Neural crest cell (in vitro differentiated cells): ENCODE measurements at regions not wholly inside any gene's neighbourhood (a gene's known extent, or its start where the extent isn't known, plus 50 kb on each side); places are given as distances from the start of the nearest gene placed in this dataset.

Experiments
- DNase-seq: peaks from one replicate; pipeline ENCODE4 v3.0.0; 2021; ENCODE audit warnings: low read depth, mixed read lengths, low spot score
- H3K27ac Mint-ChIP-seq: one replicate; pipeline ENCODE4 v1.8.0; 2021; ENCODE audit warnings: mild to moderate bottlenecking, mixed read lengths; ENCODE audit not compliant: unreplicated experiment
- H3K27me3 Mint-ChIP-seq: 2 replicates; pipeline ENCODE4 v1.8.0; 2021; ENCODE audit warnings: low read depth, mild to moderate bottlenecking, mixed read lengths
- H3K36me3 Mint-ChIP-seq: 2 replicates; pipeline ENCODE4 v1.8.0; 2021; ENCODE audit warnings: low read depth, mild to moderate bottlenecking, mixed read lengths
- H3K4me1 Mint-ChIP-seq: 2 replicates; pipeline ENCODE4 v1.8.0; 2021; ENCODE audit warnings: mixed read lengths
- H3K4me3 Mint-ChIP-seq: one replicate; pipeline ENCODE4 v1.8.0; 2021; ENCODE audit warnings: mild to moderate bottlenecking, mixed read lengths
- H3K9me3 Mint-ChIP-seq: 2 replicates; pipeline ENCODE4 v1.8.0; 2021; ENCODE audit warnings: mixed read lengths
- CTCF ChIP-seq: fragments of 200-600 bp; sonication (generic); conservative IDR thresholded peaks from 2 replicates; pipeline ENCODE4 v1.5.0; 2021; ENCODE audit warnings: antibody characterized with exemption, mild to moderate bottlenecking

- H3K27ac Mint-ChIP-seq: no peak overlapping the region
Observed at GRCh38 chr6:134521116-134521501, 203.2 kb upstream of the SGK1 start.

GRCh38 chr6:134520181-134521115 is 202.5 kb upstream of the SGK1 start:
- DNase-seq: no peak
- no peaks in the 10 kb centered on the region for H3K36me3 Mint-ChIP-seq
- H3K9me3 Mint-ChIP-seq: no peaks in the 10 kb centered on the region
- no peak overlapping the region for H3K4me3 Mint-ChIP-seq
- H3K4me1 Mint-ChIP-seq: peaks cover 26% of the 10 kb centered on the region
- H3K27me3 Mint-ChIP-seq: no peaks in the 10 kb centered on the region
- H3K27ac Mint-ChIP-seq: no peak overlapping the region
- TF ChIP-seq CTCF: no peak

More at GRCh38 chr6:134521116-134521501, 203.2 kb upstream of the SGK1 start:
- H3K36me3 Mint-ChIP-seq: no peaks in the 10 kb centered on the region
- H3K27me3 Mint-ChIP-seq: no peaks in the 10 kb centered on the region
- peaks cover 28% of the 10 kb centered on the region for H3K4me1 Mint-ChIP-seq
- no peak for TF ChIP-seq CTCF
- no peak overlapping the region for H3K4me3 Mint-ChIP-seq
- DNase-seq: no peak
- no peaks in the 10 kb centered on the region for H3K9me3 Mint-ChIP-seq

GRCh38 chr6:134519465-134519864 is 201.6 kb upstream of the SGK1 start:
- no peaks in the 10 kb centered on the region for H3K9me3 Mint-ChIP-seq
- no peaks in the 10 kb centered on the region for H3K36me3 Mint-ChIP-seq

GRCh38 chr6:134517868-134518267 is 200.0 kb upstream of the SGK1 start:
- H3K27ac Mint-ChIP-seq: no peak overlapping the region
- H3K4me3 Mint-ChIP-seq: no peak overlapping the region
- DNase-seq: no peak
- H3K27me3 Mint-ChIP-seq: no peaks in the 10 kb centered on the region
- TF ChIP-seq CTCF: no peak
- no peaks in the 10 kb centered on the region for H3K36me3 Mint-ChIP-seq
- peaks cover 21% of the 10 kb centered on the region for H3K4me1 Mint-ChIP-seq
- no peaks in the 10 kb centered on the region for H3K9me3 Mint-ChIP-seq

More at GRCh38 chr6:134519465-134519864, 201.6 kb upstream of the SGK1 start:
- H3K4me1 Mint-ChIP-seq: peaks cover 19% of the 10 kb centered on the region
- H3K4me3 Mint-ChIP-seq: no peak overlapping the region
- no peak for DNase-seq
- H3K27ac Mint-ChIP-seq: no peak overlapping the region
- no peaks in the 10 kb centered on the region for H3K27me3 Mint-ChIP-seq
- no peak for TF ChIP-seq CTCF

GRCh38 chr6:134517145-134517658 is 199.3 kb upstream of the SGK1 start:
- Mint-ChIP-seq H3K9me3 (no peaks in the 10 kb centered on the region), H3K4me1 (peaks cover 25% of the 10 kb centered on the region), H3K4me3 (no peak overlapping the region), H3K36me3 (no peaks in the 10 kb centered on the region), H3K27ac (no peak overlapping the region), H3K27me3 (no peaks in the 10 kb centered on the region)
- no peak for TF ChIP-seq CTCF
- no peak for DNase-seq
